ENCODE measurements at regions not wholly inside any gene's neighbourhood (a gene's known extent, or its start where the extent isn't known, plus 50 kb on each side); places are given as distances from the start of the nearest gene placed in this dataset.

DNA sequence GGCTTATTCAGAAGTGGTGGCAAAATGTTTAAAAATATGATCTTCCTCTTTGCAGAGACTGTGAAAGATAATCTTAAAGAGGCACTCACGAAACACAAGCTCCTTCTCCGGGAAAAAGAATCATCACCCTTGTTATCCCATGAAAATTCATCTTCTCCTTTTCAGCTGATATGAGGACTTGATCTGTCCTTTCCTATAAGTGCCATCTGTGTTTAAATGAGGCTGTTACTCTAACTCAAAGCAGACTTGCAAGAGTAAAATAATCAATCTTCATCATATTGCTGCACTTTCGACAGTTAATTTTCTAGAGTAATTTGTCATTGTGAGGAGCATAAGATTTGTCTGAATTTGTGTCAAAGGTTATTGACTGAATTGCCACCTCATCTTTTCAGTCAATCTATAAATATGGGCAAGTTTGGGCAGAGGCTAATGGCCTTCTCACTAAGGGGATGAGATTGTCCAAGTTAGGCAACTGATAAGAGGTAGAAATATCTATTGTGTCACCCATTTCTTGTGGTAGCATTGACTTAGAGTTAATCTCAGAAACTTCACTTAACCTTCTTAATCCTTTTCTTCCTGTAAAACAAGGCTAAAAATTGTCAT lies 452.9 kb downstream of the GRXCR1 start (continued):
- TF ChIP-seq, protein P1, sequence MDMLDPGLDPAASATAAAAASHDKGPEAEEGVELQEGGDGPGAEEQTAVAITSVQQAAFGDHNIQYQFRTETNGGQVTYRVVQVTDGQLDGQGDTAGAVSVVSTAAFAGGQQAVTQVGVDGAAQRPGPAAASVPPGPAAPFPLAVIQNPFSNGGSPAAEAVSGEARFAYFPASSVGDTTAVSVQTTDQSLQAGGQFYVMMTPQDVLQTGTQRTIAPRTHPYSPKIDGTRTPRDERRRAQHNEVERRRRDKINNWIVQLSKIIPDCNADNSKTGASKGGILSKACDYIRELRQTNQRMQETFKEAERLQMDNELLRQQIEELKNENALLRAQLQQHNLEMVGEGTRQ (IDR thresholded peaks at IDR 0.05; ENCODE audit: borderline replicate concordance, low read depth, low read length), result no peak
- TF ChIP-seq NR2C1 (IDR thresholded peaks at IDR 0.05), result no peak

DNA sequence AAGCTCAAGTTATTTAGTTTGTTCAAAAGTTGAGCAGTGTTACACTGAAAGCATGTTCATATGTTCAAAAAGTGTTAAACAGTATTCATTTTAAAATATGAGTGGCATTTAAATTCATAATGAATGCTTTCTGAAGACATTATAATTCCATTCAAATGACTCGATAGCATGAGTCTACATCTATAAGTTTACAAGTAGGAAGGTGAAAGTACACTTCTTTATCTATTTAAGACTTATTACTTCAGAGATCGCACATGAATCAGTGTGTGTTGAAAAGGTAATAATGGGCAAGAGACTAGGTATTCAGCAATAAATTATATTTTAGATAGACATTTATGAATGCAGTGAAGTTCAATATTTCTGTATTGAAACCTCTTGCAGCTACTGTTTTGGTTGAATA lies 456.1 kb downstream of the GRXCR1 start:
- POLR2A ChIA-PET, result no interaction called here
- intact Hi-C loops (cut with micrococcal nuclease; ENCODE audit: unreplicated experiment), result no loop called here

More for the DNA sequence above, 456.1 kb downstream of the GRXCR1 start:
- ChIA-PET RAD21 (ENCODE audit: unreplicated experiment) (no interaction called here), CTCF (no interaction called here), SMC1A (ENCODE audit: uncharacterized antibody, unreplicated experiment) (no interaction called here)
- H3K36me3 ChIP-seq (ENCODE audit: control insufficient read depth in 2 of 2, insufficient read depth in 2 of 2, low read length in 1 of 2), result no peaks in the 10 kb centered on the region
- in situ Hi-C loops (cut with MboI), result no loop called here
- H3K27me3 ChIP-seq (replicated peaks in 1 of 2; ENCODE audit: control insufficient read depth in 2 of 2, insufficient read depth in 2 of 2, low read length in 1 of 2), result no peaks in the 10 kb centered on the region
- no peaks in the 10 kb centered on the region for H4K20me1 ChIP-seq (ENCODE audit: control insufficient read depth, insufficient read depth)
- 24% methylated on average over 2 of the region's 2 CpGs for WGBS (ENCODE audit: insufficient coverage, insufficient replicate concordance, low lambda C conversion rate, missing lambda C conversion rate)
- no peak overlapping the region for H3K27ac ChIP-seq (ENCODE audit: control insufficient read depth, insufficient read depth)
- no peak for ATAC-seq
- H3K4me3 ChIP-seq, result no peak overlapping the region
- no peak for TF ChIP-seq ZNF274 (IDR thresholded peaks at IDR 0.05; ENCODE audit: insufficient read depth, insufficient read length)
- no peak for TF ChIP-seq TCF7 (IDR thresholded peaks at IDR 0.05; ENCODE audit: borderline replicate concordance)
- TF ChIP-seq ZZZ3 (IDR thresholded peaks at IDR 0.05; ENCODE audit: control insufficient read depth, insufficient read length, low read depth), result no peak
- no peak for TF ChIP-seq SUZ12 (IDR thresholded peaks at IDR 0.05; ENCODE audit: unreplicated experiment)
- TF ChIP-seq, protein P2, sequence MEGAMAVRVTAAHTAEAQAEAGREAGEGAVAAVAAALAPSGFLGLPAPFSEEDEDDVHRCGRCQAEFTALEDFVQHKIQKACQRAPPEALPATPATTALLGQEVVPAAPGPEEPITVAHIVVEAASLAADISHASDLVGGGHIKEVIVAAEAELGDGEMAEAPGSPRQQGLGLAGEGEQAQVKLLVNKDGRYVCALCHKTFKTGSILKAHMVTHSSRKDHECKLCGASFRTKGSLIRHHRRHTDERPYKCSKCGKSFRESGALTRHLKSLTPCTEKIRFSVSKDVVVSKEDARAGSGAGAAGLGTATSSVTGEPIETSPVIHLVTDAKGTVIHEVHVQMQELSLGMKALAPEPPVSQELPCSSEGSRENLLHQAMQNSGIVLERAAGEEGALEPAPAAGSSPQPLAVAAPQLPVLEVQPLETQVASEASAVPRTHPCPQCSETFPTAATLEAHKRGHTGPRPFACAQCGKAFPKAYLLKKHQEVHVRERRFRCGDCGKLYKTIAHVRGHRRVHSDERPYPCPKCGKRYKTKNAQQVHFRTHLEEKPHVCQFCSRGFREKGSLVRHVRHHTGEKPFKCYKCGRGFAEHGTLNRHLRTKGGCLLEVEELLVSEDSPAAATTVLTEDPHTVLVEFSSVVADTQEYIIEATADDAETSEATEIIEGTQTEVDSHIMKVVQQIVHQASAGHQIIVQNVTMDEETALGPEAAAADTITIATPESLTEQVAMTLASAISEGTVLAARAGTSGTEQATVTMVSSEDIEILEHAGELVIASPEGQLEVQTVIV (IDR thresholded peaks at IDR 0.05; ENCODE audit: borderline replicate concordance, partially characterized antibody), result no peak
- TF ChIP-seq TCF3 (IDR thresholded peaks at IDR 0.05; ENCODE audit: borderline replicate concordance, insufficient read depth, low read depth, low read length), result no peak
- TF ChIP-seq SMC3 (IDR thresholded peaks at IDR 0.05; ENCODE audit: borderline replicate concordance, low read length), result no peak
- TF ChIP-seq, protein P3, sequence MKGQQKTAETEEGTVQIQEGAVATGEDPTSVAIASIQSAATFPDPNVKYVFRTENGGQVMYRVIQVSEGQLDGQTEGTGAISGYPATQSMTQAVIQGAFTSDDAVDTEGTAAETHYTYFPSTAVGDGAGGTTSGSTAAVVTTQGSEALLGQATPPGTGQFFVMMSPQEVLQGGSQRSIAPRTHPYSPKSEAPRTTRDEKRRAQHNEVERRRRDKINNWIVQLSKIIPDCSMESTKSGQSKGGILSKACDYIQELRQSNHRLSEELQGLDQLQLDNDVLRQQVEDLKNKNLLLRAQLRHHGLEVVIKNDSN (IDR thresholded peaks at IDR 0.05; ENCODE audit: borderline replicate concordance, extremely low read length, insufficient read depth, low read depth, low read length), result no peak
- TF ChIP-seq BCL11A (IDR thresholded peaks at IDR 0.05; ENCODE audit: low read depth, low read length), result no peak
- no peak for TF ChIP-seq RELA (IDR thresholded peaks at IDR 0.05; ENCODE audit: borderline replicate concordance, partially characterized antibody)
- no peak for TF ChIP-seq TAF1 (IDR thresholded peaks at IDR 0.05; ENCODE audit: borderline replicate concordance, low read depth, low read length)
- no peak for TF ChIP-seq RFX5 (IDR thresholded peaks at IDR 0.05; ENCODE audit: low read depth, low read length)
- no peak for TF ChIP-seq IKZF2 (IDR thresholded peaks at IDR 0.05)
- no peak for TF ChIP-seq HCFC1 (IDR thresholded peaks at IDR 0.05; ENCODE audit: low read length)
- H3K4me1 ChIP-seq (ENCODE audit: control insufficient read depth, insufficient read depth, low read length), result no peaks in the 10 kb centered on the region
- no peak overlapping the region for H2AFZ ChIP-seq (ENCODE audit: control insufficient read depth, low read depth, low read length)
- H3K9me3 ChIP-seq (replicated peaks; ENCODE audit: control insufficient read depth, insufficient read depth, low read length), result no peaks in the 10 kb centered on the region
- BruUV-seq (replicated peaks), result no TSS peak
- H3K4me2 ChIP-seq (ENCODE audit: control insufficient read depth, insufficient read depth), result no peak overlapping the region
- DNase-seq (ENCODE audit: low read depth, low spot score), result no peak
- no peak for FAIRE-seq
- H3K9ac ChIP-seq (ENCODE audit: control insufficient read depth, insufficient read depth, low read length), result no peak overlapping the region
- H3K79me2 ChIP-seq (ENCODE audit: control insufficient read depth, insufficient read depth, low read length), result no peaks in the 10 kb centered on the region

All from GM12878 (cell line).